Stimulated activated CD4-positive, alpha-beta T cell treated with anti-CD3 and anti-CD28 coated beads, Interleukin-1b, Interleukin-23, amount 100 ng/mL, for 48 hours (primary cell): ENCODE measurements at regions not wholly inside any gene's neighbourhood (a gene's known extent, or its start where the extent isn't known, plus 50 kb on each side); places are given as distances from the start of the nearest gene placed in this dataset.
"Not testable (repeated sequence)": the region's sequence is repeated elsewhere in the genome, so short reads cannot be mapped to it uniquely, and the experiment has no call there.

Source experiments
- DNase-seq: peaks from one replicate; pipeline ENCODE4 v3.0.0-alpha.2; 2020

DNA sequence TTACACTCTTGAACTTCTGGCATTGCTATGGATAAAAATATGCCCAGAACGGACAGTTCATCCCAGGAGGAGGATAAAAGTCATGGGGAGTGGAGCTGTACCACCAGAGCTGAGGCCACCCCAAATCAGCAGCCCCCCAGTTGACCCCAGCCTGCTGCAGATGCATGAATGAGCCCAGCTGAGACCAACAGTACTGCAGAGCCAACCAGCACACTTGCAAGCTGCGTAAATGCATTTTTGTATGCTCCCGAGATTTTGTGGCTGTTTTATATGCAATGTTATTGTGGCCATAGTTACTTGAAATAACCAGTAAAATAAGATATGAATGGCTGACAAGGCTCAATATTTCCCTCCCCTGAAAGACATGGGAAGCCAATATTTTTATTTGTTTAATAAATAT lies 264.6 kb downstream of the DUSP10 start:
- DNase-seq: no peak

- DNase-seq: peak; percentile 51
These were observed 263.6 kb downstream of the DUSP10 start for GRCh38 chr1:221478050-221478949.

DNA sequence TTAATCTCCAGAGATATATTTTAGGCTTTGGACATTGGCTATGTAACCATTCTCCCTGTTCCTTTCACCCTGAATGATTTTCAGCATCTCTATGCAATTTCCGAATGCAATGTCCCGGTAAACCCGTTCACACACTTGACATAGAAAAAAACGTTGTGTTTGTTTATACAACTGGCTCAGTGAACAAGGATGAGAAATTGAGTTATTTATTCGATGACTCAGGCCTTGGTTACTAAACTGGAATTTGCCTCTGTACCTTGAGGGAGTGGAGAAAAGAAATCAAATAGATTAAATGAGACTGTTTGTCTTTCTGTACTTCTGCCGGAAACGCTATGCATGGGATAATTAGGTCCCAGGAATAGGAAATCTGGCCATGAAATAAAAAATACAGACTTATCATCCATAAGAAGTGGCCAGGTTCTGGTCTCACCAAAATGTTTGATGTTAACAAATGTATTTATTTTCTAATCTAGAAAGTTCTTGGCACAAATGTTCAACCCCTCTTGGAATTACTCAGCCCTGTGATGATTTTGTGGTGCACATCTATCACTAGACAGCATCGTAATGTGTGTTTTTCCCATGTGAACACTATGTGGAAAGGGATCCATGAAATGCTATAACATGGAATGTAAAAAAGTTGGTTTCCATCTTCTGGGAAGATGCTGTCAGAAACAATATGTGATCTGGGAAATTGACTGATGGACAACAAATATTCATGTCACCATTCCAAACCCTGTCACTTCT lies 253.9 kb downstream of the DUSP10 start:
- DNase-seq: no peak

DNA sequence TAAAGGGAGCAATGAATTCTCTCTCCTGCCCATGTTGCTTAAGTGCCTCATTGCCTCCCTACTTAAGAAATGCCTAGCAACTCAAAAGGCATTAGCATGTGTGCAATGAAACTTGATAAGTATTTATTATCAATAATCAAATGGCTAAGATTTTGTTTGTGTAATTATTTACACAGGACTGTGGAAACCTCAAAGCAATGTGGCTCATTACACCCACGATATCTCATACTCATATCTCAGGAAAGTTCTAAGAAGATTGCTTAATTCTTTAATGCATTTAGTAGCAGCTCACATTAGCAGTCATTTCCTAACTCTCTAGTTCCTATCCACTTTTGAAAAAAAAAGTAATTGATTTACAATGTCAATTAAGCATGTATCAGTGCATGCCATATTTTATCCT lies 253.3 kb downstream of the DUSP10 start:
- no peak for DNase-seq

- no peak for DNase-seq
These were observed 247.2 kb downstream of the DUSP10 start for GRCh38 chr1:221494670-221495069.

DNA sequence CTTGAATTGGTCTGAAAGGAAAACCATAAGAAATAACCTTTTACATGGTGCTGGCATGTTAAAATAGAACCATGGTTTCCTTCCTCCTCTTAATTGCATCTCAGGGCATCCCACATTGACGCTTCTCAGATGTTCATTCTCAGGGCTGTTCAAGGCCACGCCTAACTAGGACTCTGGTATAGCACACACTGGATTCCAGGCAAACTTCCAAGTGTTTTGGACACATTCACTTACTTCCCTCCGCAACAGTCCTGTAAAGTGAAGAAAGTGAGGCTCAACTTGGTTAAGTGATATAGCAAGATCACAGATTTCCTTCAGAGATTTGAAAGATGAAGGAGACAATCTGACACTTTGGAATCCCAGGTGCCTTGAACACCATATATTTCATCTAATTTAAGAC lies 244.8 kb downstream of the DUSP10 start:
- DNase-seq: no peak

- DNase-seq: no peak
These were observed 238.6 kb downstream of the DUSP10 start for GRCh38 chr1:221503268-221503667.

DNA sequence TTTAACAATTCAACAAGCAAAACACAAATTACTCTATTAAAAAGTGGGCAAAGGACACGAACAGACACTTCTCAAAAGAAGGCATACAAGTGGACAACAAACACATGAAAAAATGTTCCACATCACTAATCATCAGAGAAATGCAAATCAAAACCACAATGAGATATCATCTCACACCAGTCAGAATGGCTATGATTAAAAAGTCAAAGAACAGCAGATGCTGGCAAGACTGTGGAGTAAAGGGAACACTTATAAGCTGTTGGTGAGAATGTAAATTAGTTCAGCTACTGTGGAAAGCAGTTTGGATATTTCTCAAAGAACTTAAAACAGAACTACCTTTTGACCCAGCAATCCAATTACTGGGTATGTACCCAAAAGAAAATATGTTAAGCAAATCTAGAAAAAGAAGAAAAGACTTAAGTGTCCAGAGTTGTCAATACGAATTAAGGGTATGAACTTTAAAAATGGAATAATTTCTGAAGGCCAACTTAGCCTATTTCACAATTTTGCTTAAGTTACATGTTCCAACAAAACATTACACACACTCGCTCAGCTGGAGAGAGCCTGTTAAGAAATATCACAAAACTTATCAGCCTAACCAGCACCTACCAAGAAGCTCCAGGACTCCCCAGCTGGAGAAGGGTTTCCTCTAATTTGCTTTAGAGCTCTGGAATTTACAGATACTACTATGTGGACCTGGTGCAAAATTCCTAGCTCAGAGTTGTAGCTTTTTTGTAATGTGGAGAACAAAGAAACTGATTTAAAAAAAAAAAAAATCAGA lies 232.1 kb downstream of the DUSP10 start:
- DNase-seq: no peak

- DNase-seq: no peak
These were observed 230.9 kb downstream of the DUSP10 start for GRCh38 chr1:221510793-221511503.

DNA sequence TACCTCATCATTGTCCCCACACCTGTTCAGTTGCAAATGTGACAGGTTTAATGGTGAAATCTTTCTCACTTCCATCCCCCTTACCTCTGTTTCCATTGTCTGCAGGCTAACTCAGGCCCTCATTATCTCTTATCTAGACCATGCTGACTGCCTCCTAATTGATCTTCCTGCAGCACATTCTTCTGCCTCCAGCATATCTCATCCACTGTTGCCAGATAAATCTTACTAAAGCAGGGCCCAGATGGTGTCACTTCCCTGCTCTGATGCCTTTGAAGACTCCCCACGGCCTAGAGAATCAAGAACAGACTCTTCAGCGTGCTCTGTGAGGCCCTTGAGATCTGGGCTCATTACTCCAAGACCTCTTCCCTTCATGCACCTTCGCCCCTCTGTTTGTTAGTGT lies 230.1 kb downstream of the DUSP10 start:
- DNase-seq: no peak

DNA sequence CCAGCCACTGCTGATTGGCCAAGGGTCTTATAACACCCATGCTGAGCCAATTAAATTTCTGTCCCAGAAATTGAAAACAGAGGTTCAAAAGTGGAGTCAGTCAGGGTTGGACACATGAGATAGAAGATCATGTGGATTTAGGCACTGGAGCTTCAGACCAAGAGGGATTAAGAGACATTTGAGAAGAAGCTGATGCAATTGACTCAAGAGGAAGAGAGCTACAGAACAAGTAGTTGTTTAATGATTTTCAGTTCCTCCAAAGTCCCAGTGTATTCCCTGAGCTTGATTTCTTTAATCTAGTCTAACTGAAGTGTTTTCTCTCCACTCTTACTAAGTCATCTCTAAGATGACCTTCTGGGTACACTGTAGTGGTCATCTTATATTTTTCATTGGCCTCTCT lies 227.1 kb downstream of the DUSP10 start:
- DNase-seq: no peak

DNA sequence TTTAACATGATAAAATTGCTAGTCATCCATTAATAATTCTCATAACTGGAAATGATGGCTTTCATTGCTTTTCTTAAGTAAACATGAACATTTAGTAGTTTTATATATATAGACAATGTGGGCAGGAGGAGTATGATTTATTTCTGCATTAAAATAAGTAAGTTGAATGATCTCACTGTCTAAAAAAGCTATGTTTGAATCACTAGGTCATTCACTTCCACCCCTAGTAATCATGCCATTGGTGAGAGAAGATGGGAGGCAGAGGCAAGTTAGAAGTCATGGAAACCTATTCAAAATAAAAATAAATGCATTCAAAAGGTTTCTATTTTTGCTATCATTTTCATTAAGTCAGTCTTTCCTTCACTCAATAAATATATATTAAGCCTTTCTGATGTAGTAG lies 226.4 kb downstream of the DUSP10 start:
- DNase-seq: no peak

- DNase-seq: no peak
These were observed 223.9 kb downstream of the DUSP10 start for GRCh38 chr1:221517961-221518360.

DNA sequence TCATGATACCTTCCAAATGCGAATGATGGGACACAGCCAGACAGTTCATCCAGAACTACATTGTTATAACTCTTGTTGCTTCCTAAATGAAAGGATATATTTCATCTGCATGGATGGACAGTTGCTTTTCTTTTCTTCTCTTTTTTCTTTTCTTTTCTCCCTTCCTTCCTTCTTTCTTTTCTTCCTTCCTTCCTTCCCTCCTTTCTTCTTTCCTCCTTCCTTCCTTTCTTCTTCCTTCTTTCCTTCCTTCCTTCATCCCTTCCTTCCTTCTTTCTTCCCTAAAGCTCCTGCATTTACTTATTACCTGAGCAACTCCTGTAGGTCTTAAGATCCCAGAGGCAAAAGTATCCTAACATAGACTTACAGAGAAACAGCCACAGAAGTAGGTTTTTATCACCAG lies 221.6 kb downstream of the DUSP10 start:
- no peak for DNase-seq

DNA sequence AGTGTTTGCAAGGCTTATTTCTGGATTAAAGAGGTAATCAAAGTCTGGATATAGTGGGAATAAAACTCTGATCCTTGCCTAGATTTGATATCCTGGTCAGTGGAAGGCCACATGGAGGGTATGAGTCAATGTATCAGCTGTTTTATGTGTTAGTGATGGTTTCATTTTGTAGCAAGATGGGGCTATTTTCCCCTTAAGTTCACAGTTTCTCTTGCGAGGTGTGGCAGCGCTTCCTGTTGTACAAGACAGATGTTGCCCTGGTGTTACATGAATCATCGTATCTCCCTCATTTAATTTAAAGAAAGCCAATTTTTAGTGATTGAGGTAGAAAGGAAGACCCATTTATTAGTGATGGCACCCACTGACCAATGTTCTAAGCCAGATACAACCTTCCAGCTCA lies 220.2 kb downstream of the DUSP10 start:
- DNase-seq: no peak

- no peak for DNase-seq
These were observed 219.4 kb downstream of the DUSP10 start for GRCh38 chr1:221522529-221522940.

- DNase-seq: no peak
These were observed 216.1 kb downstream of the DUSP10 start for GRCh38 chr1:221525749-221526148.

DNA sequence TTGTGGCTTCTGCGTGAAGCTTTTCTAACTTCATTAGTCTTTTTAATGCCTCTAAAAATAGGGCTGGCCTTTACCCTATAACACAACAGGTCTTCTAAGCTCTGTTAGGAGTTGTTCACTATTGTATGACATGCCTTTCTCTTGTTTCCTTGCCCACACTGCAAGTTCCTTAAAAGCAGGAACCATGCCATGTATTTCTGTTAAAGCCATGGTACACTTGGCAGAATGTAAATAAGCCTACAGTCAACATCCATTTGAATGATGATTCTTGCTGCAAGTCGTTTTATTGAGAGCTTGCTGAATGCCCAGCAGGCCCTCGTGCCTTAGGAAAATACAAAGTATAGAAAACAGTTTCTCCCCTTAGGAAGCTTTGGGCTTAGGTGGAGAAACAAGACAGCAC lies 214.6 kb downstream of the DUSP10 start:
- DNase-seq: no peak

GRCh38 chr1:221527886-221528624 lies 213.8 kb downstream of the DUSP10 start:
- no peak for DNase-seq

DNA sequence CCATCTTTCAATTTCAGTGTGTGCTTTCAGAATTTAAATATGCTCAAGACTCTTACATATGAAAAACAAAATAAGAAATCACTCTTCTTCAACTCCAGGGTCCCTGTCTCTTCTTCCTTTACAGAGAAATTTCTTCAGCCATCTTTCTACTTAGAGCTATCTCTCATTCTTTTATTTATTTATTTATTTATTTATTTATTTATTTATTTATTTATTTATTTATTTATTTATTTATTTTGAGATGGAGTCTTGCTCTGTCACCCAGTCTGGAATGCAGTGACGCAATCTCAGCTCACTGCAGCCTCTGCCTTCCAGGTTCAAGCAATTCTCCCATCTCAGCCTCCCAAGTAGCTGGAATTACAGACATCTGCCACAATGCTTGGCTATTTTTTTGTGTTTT lies 211.7 kb downstream of the DUSP10 start:
- not testable (repeated sequence) for DNase-seq

DNA sequence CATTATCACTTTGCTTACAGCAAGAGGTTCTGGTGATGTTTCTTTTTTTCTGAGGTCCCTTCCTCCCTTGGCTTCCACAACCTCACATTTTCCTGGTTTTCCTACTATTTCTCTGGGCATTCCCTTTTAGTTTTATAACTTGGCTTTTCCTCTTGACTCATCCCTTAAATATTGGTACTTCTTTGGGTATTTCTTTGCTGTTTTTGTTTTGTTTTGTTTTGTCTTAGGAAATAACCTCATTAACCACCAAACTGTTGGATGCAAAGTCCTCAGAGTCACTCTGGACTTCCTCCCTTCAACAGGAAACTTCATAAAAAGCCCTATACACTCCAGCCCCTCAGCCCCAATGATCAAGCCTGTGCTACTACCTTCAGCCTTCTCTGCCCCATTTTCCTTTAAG lies 211.1 kb downstream of the DUSP10 start:
- DNase-seq: no peak
